Kidney (tissue), 13 donors: ENCODE measurements at regions not wholly inside any gene's neighbourhood (a gene's known extent, or its start where the extent isn't known, plus 50 kb on each side); places are given as distances from the start of the nearest gene placed in this dataset.

ENCODE experiments used
- DNase-seq, 5 donors: peaks; one replicate each; pipeline ENCODE4 v3.0.0-alpha.2; 2013 to 2020
- FAIRE-seq: peaks from 2 replicates; lab custom pipeline; 2012; peaks lifted over from hg19 to GRCh38; lab: Jason Lieb, UNC
- H3K27ac ChIP-seq, 2 donors: one replicate each; pipeline ENCODE4 v1.7.0; 2013; ENCODE audit warnings: low read depth in 2 of 2, low read length in 2 of 2, inconsistent platforms in 1 of 2
- H3K27me3 ChIP-seq: one replicate; pipeline ENCODE4 v1.7.1; 2013; ENCODE audit warnings: low read length, inconsistent platforms; ENCODE audit not compliant: control insufficient read depth, insufficient read depth
- H3K36me3 ChIP-seq, 3 donors: one replicate each; pipeline versions ENCODE4 v1.7.0 to v1.7.1; 2013; ENCODE audit warnings: low read length in 3 of 3, control low read depth in 1 of 3, inconsistent platforms in 1 of 3; ENCODE audit not compliant: insufficient read depth in 3 of 3, control insufficient read depth in 2 of 3
- H3K4me1 ChIP-seq, 3 donors: one replicate each; pipeline versions ENCODE4 v1.7.0 to v1.7.1; 2013; ENCODE audit warnings: low read length in 3 of 3, inconsistent platforms in 1 of 3, low read depth in 1 of 3; ENCODE audit not compliant: control insufficient read depth in 2 of 3, insufficient read depth in 2 of 3
- H3K4me3 ChIP-seq, 3 donors: one replicate each; pipeline versions ENCODE4 v1.7.0 to v1.8.1; 2013; ENCODE audit warnings: low read length in 3 of 3, control low read depth in 1 of 3, inconsistent platforms in 1 of 3
- H3K9ac ChIP-seq, 3 donors: one replicate each; pipeline versions ENCODE4 v1.7.0 to v1.7.1; 2013; ENCODE audit warnings: low read length in 3 of 3, control low read depth in 1 of 3, inconsistent platforms in 1 of 3
- H3K9me3 ChIP-seq, 3 donors: one replicate each; pipeline versions ENCODE4 v1.7.0 to v1.7.1; 2013; ENCODE audit warnings: low read length in 3 of 3, control low read depth in 1 of 3, inconsistent platforms in 1 of 3; ENCODE audit not compliant: control insufficient read depth in 2 of 3, insufficient read depth in 1 of 3
- CTCF ChIP-seq: IDR thresholded peaks from 3 replicates; pipeline ENCODE4 v1.5.1; 2012; ENCODE audit warnings: mild to moderate bottlenecking, moderate library complexity, borderline replicate concordance; ENCODE audit not compliant: insufficient read depth; ENCODE audit errors: extremely low read depth
- intact Hi-C: fragments of 100-400 bp; cut with DNase I; formaldehyde crosslinking; loops from one replicate; pipeline ENCODE4 v1.11.1; 2022
- donor health status: control.
- donor health status: control.
- donor health status: control.
- donor health status: control.
- donor health status: control.
- donor health status: DM: yes; HTN: yes; CAD: no.
- donor health status: Normal renal cell carcinoma (clear cell type).

GRCh38 chr17:12567077-12568053 lies 98.3 kb upstream of the MYOCD start:
- H3K9me3 ChIP-seq: no peaks in the 10 kb centered on the region
- no peaks in the 10 kb centered on the region for H3K36me3 ChIP-seq
- H3K9ac ChIP-seq: no peak overlapping the region
- H3K27me3 ChIP-seq: no peaks in the 10 kb centered on the region
- H3K4me3 ChIP-seq: no peak overlapping the region
- no peak overlapping the region for H3K27ac ChIP-seq
- no peak for FAIRE-seq
- DNase-seq: no peak
- H3K4me1 ChIP-seq: no peaks in the 10 kb centered on the region
- intact Hi-C loops: no loop called here
- TF ChIP-seq CTCF: no peak

GRCh38 chr17:12568358-12569251 lies 97.1 kb upstream of the MYOCD start:
- FAIRE-seq: no peak
- Histone ChIP-seq H3K9ac (no peak overlapping the region), H3K4me1 (no peaks in the 10 kb centered on the region), H3K27ac (no peak overlapping the region), H3K36me3 (no peaks in the 10 kb centered on the region), H3K9me3 (no peaks in the 10 kb centered on the region), H3K27me3 (no peaks in the 10 kb centered on the region), H3K4me3 (no peak overlapping the region)
- DNase-seq: no peak
- intact Hi-C loops: no loop called here
- TF ChIP-seq CTCF: no peak

GRCh38 chr17:12571606-12572005 lies 94.1 kb upstream of the MYOCD start:
- Histone ChIP-seq H3K27ac (no peak overlapping the region), H3K9ac (no peak overlapping the region), H3K4me1 (no peaks in the 10 kb centered on the region), H3K9me3 (no peaks in the 10 kb centered on the region), H3K36me3 (no peaks in the 10 kb centered on the region), H3K27me3 (no peaks in the 10 kb centered on the region), H3K4me3 (no peak overlapping the region)
- TF ChIP-seq CTCF: no peak
- intact Hi-C loops: loop anchor here (10.0 kb wide), 1 partner anchor 63 kb away; no protein-coding TSS in a partner anchor
- DNase-seq (no peak), FAIRE-seq (no peak)
